ENCODE measurements at regions not wholly inside any gene's neighbourhood (a gene's known extent, or its start where the extent isn't known, plus 50 kb on each side); places are given as distances from the start of the nearest gene placed in this dataset.

GRCh38 chr10:28959850-28960501 is 282.7 kb downstream of the BAMBI start:
- DNase-seq (ENCODE audit: low read depth) = no peak

GRCh38 chr10:28962768-28963167 is 285.4 kb downstream of the BAMBI start:
- no peak for DNase-seq (ENCODE audit: low read depth)

GRCh38 chr10:28963539-28964221 is 286.4 kb downstream of the BAMBI start:
- no peak for DNase-seq (ENCODE audit: low read depth)

GRCh38 chr10:28965937-28966336 is 288.6 kb downstream of the BAMBI start:
- no peak for DNase-seq (ENCODE audit: low read depth)

GRCh38 chr10:28967031-28967430 is 289.7 kb downstream of the BAMBI start:
- no peak for DNase-seq (ENCODE audit: low read depth)

- no peak for DNase-seq (ENCODE audit: low read depth)
Observed at GRCh38 chr10:28969413-28969812, 292.1 kb downstream of the BAMBI start.

- no peak for DNase-seq (ENCODE audit: low read depth)
Observed at GRCh38 chr10:28970231-28970630, 292.9 kb downstream of the BAMBI start.

- DNase-seq (ENCODE audit: low read depth) = no peak
Observed at GRCh38 chr10:28971255-28971654, 293.9 kb downstream of the BAMBI start.

GRCh38 chr10:28971764-28972163 is 294.4 kb downstream of the BAMBI start:
- DNase-seq (ENCODE audit: low read depth) = no peak

GRCh38 chr10:28973309-28973972 is 296.1 kb downstream of the BAMBI start:
- DNase-seq (ENCODE audit: low read depth) = no peak

- DNase-seq (ENCODE audit: low read depth) = peak; percentile 96
Observed at GRCh38 chr10:28975891-28976531, 298.7 kb downstream of the BAMBI start.

- DNase-seq (ENCODE audit: low read depth) = no peak
Observed at GRCh38 chr10:28977518-28977917, 300.2 kb downstream of the BAMBI start.

GRCh38 chr10:28980264-28980663 is 302.9 kb downstream of the BAMBI start:
- DNase-seq (ENCODE audit: low read depth) = no peak

GRCh38 chr10:28981007-28981406 is 303.7 kb downstream of the BAMBI start:
- no peak for DNase-seq (ENCODE audit: low read depth)

- DNase-seq (ENCODE audit: low read depth) = no peak
Observed at GRCh38 chr10:28982974-28983373, 305.7 kb downstream of the BAMBI start.

- DNase-seq (ENCODE audit: low read depth) = no peak
Observed at GRCh38 chr10:28983799-28984198, 305.1 kb upstream of the LYZL1 start.

- DNase-seq (ENCODE audit: low read depth) = peak; percentile 85
Observed at GRCh38 chr10:28984431-28984830, 304.4 kb upstream of the LYZL1 start.

- DNase-seq (ENCODE audit: low read depth) = no peak
Observed at GRCh38 chr10:28985137-28985885, 303.6 kb upstream of the LYZL1 start.

- no peak for DNase-seq (ENCODE audit: low read depth)
Observed at GRCh38 chr10:28986117-28986792, 302.6 kb upstream of the LYZL1 start.

- DNase-seq (ENCODE audit: low read depth) = no peak
Observed at GRCh38 chr10:28986856-28987255, 302.0 kb upstream of the LYZL1 start.
